Frontal cortex (tissue), 3 donors: ENCODE measurements at regions not wholly inside any gene's neighbourhood (a gene's known extent, or its start where the extent isn't known, plus 50 kb on each side); places are given as distances from the start of the nearest gene placed in this dataset.
"Not testable (repeated sequence)": the region's sequence is repeated elsewhere in the genome, so short reads cannot be mapped to it uniquely, and the experiment has no call there.

Source experiments
- DNase-seq, 2 donors: peaks; one replicate each; pipeline ENCODE4 v3.0.0; 2012; ENCODE audit warnings: low spot score in 2 of 2
- FAIRE-seq: peaks from 2 replicates; lab custom pipeline; 2012; peaks lifted over from hg19 to GRCh38; lab: Jason Lieb, UNC
- donor health status: control.
- donor health status: control.
- donor health status: control.

GRCh38 chr12:93072340-93072739 lies 143.2 kb upstream of the EEA1 start:
- DNase-seq = no peak
- FAIRE-seq = no peak

- FAIRE-seq = no peak
- DNase-seq = no peak
Measured at GRCh38 chr12:93073324-93073723, 144.2 kb upstream of the EEA1 start.

GRCh38 chr12:93078059-93078458 lies 149.0 kb upstream of the EEA1 start:
- DNase-seq (no peak), FAIRE-seq (no peak)

DNA sequence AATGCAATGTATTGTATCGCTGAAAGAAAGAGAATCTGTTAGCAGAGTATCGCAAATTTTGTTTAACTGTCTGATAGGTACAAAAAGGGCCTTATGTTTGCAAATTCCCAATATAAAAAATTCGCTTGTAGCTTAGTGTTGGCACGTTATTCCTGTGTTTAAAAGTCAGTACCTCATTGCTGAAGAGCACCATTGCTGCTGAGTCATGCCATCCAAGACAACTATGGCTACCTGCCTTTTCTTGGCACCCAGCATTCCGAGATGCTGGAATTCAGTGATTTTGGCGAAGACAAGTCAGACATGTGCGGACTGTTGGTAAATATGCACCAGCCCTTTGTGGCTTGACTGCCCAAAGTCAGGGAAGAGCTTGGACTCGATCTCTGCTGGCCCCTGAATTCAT lies 149.5 kb upstream of the EEA1 start:
- DNase-seq (no peak), FAIRE-seq (no peak)

- DNase-seq = no peak
Measured at GRCh38 chr12:93079271-93079670, 150.2 kb upstream of the EEA1 start.

DNA sequence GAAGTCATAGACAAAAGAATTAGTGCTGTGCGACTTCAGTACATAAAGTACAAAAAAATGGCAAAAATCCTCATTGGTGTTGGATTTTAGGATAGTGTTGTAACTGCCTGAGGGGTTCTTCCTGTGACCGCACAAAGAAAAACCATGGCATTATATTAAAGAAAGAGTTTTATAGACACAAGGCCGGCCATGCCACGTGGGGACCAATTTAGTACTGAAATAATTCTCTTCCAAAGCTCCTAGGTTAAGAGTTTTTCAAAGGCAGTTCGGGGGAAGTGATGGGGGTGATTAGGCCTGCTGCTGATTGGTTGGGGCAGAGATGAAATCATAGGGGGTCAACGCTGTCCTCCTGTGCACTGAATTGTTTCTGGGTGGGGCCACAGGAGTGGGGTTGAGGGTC lies 150.9 kb upstream of the EEA1 start:
- FAIRE-seq = no peak
- no peak for DNase-seq

More at GRCh38 chr12:93079271-93079670, 150.2 kb upstream of the EEA1 start:
- FAIRE-seq = no peak

DNA sequence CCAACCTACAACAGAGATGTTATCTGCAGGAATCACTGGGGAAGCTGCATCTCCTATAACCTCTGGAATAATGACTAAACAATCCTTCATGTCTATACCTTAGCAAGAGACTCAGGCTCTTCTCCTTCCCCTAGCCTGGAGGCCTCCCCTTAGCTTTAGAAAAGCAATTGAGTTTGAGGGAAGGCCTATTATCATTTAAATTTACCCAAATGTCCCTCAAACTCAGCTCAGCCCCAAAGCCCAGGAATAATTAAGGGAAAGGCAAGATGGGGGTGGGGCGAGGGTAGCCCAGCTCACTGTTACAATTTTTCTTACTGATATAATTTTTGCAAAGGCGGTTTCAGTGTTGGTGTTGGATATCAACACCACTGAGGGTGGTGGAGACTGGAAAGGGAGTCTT lies 151.4 kb upstream of the EEA1 start:
- DNase-seq (no peak), FAIRE-seq (no peak)

DNA sequence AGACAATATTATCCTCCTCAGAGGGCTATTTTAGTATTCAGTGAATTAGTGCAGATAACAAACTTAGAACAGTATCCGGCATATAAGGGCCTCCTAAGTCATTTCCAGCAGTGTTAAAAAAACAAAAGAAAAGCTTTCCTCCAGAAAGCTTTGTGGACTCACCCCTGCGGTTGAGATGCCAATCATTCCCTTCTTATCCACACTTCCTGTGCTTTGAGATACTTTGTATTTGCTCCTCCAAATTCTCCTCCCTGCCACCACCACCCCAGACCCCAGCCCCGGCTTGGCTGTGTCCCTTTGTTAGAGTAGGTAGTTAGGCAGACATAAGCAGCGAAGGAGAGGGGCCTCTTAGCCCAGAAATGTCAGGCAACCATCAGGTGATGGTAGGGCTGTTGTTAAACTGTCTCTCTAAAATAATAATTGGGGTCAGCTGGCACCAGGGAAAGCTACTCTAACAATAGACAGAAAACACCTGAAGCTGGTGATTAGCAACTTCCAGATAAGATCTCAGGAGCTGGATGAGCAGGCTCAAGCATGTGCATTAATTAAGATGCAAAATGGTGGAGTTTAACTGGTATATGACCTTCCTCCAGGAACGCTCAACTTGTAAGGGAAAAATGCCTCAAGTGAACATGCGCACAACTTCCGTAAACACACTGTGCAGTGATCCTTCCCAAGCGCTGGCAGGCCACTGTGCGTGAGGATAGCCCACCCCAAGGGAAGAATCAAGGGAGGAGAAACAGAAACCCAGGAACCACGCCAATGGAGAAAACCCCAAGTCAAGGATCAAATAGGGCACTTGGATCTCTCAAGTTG lies 152.1 kb upstream of the EEA1 start:
- no peak for FAIRE-seq
- no peak for DNase-seq

GRCh38 chr12:93081810-93082165 lies 152.7 kb upstream of the EEA1 start:
- FAIRE-seq = no peak
- DNase-seq = no peak

DNA sequence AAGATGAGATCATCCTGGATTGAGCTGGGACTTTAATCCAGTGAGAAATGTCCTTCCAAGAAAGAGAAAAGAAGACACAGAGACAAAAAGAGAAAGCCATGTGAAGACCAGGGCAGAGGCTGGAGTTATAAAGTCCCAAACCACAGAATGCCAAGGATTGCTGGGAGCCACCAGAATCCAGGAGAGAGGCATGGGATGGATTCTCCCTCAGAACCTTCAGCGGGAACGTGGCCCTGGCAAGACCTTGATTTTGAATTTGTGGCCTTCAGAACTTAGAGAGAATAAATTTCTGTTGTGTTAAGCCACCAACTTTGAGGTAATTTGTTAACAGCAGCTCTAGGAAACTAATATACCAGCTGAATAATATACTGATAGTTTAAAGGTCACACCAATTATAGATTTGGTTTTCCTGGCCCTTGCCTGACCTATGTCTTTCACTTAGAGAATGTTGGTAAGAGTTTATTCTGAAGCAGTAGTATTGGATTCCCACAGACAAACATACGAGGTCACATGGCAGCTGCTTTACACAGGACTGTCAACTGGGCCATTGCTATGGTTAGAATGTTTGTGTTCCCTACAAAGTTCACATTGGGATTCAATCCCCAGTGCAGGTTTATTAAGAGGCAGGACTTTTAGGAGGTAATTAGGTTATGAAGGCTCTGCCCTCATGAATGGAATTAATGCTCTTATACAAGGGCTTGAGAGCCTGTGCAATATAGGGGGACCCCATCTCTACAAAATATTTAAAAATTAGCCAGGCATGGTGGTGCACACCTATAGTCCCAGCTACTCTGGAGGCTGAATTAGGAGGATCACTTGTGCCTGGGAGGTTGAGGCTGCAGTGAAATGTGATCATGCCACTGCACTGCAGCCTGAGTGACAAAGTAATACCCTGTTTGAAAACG lies 156.5 kb upstream of the EEA1 start:
- FAIRE-seq (no peak), DNase-seq (no peak)

DNA sequence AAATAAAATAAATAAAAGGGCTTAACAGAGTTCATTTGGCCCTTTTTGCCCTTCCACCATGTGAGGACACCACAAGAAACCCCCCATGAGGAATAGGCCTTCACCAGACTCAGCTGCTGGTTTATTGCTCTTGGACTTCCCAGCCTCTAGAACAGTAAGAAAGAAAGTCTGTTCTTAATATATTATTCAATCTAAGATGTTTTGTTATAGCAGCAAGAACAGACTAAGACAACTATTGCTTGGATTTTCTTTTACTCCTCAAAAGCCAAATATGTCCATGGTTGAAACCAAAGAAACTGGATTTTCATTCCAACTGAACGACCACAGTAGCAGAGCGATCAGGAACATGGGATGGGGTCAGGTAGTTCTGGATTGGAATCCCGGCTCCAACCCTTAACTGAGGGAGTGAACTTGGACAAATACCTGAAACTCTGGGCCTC lies 157.2 kb upstream of the EEA1 start:
- DNase-seq = no peak
- no peak for FAIRE-seq

- no peak for DNase-seq
- FAIRE-seq = no peak
Measured at GRCh38 chr12:93087840-93088610, 158.9 kb upstream of the EEA1 start.

- FAIRE-seq (no peak), DNase-seq (no peak)
Measured at GRCh38 chr12:93089805-93090569, 160.9 kb upstream of the EEA1 start.

GRCh38 chr12:93090731-93091172 lies 161.7 kb upstream of the EEA1 start:
- no peak for DNase-seq
- FAIRE-seq = no peak

DNA sequence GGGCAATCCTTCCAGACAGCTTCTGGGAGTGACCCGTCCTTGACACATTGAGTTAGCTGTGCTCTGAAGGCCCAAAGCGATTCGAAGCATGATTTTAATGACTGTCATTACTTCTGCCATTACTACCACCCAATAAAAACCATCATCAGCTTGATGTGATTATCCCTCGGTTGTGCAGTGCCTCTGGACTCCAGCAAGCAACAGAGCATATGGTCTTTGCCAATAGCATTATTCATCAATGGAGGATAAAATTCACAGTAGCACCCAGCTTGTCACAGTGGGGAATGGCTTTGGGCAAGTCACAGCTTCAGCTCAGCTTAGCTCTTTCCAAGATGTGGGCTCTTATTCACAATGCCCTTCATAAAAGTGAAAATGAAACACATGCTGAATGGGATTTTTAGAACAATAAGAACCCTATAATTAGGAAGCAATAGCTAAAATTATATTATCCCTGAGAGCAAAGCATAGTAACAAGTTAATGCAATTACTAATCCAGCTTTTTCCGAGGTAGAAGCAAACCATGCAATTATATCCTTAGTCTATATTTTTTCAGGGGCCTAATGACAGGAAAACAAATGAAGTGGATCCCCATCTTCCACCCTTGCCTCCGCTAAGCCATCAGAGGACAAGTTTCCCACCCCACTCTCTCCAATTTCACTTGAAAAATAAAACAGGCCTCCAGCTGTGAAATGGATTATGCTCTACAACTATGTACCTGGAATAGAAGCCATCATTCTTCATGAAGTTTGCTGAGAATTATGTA lies 163.0 kb upstream of the EEA1 start:
- FAIRE-seq = no peak
- no peak for DNase-seq

DNA sequence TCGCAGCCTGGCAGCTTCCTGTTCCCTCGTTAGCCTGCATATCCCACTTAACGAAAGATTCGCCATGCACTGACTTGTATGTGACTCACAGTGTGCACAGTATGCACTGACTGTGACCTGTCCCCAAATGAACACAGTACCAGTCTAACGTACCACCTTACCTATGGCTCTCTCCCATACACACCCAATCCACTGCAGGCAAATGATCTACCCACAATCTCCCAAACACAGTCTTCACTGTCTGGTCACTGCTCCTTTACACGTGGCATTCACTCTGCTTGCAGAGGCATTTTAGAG lies 163.5 kb upstream of the EEA1 start:
- DNase-seq = no peak
- FAIRE-seq = no peak

- DNase-seq (no peak), FAIRE-seq (no peak)
Measured at GRCh38 chr12:93093243-93093642, 164.1 kb upstream of the EEA1 start.

DNA sequence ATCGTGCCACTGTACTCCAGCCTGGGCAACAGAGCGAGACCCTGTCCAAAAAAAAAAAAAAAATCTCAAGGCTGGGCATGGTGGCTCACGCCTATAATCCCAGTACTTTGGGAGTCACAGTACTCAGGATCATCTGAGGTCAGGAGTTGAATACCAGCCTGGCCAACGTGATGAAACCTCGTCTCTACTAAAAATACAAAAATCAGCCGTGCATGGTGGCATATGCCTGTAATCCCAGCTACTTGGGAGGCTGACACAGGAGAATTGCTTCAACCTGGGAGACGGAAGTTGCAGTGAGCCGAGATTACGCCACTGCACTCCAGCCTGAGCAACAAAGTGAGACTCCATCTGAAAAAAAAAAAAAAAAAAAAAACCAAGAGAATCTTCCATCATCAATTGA lies 165.1 kb upstream of the EEA1 start:
- not testable (repeated sequence) for FAIRE-seq, DNase-seq
